ENCODE measurements at regions not wholly inside any gene's neighbourhood (a gene's known extent, or its start where the extent isn't known, plus 50 kb on each side); places are given as distances from the start of the nearest gene placed in this dataset.
"Not testable (repeated sequence)": the region's sequence is repeated elsewhere in the genome, so short reads cannot be mapped to it uniquely, and the experiment has no call there.

DNA sequence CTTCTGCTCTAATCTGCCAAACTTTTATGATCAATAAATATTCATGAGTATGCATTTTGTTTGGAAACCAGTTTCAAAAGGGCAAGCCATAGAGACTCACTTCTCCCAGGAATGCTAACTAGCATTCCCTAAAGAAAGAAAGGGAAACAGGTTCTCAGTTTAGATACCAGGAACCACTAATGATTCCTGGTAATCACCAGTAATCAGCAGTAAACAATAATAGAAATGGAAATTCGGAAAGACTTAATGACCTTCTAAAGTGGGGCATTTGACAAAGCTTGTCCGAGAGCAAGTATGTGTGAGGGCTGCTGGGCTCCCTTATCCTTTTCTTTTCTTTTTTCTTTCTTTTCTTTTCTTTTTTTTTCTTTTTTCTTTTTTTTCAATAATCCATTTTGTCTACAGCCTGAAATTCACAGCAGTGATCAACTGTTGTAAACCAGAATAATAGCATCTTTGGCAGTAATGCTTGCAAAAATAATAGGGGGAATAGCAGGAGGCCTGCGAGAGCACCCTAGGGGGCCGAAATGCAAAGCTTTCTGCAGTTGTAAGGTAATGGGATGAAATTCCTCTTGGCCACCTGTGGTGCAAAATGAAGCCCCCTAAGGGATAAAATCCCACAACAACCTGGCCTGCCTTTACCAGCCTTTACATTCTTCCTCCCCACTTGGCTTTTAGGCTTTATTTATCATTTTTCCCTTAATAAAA is 253.2 kb downstream of the ZPLD1 start:
- DNase-seq = no peak

DNA sequence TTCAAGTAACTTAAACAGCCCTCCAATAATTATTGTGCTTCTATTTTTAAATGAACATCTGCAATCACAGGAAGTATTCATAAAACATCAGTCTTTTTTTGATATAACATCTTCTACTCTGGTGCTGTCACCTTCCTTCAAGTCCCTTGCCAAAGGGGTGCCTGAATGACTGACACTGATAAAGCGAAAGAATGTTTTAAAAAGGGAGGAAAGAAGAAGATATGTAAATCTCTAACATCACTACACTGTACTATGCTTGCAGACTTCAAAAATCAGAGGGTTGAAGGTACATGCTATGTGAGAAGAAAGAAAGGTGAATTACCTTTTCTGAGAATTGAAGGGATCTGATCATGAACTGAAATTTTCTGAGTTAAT is 253.7 kb downstream of the ZPLD1 start:
- DNase-seq = no peak

DNA sequence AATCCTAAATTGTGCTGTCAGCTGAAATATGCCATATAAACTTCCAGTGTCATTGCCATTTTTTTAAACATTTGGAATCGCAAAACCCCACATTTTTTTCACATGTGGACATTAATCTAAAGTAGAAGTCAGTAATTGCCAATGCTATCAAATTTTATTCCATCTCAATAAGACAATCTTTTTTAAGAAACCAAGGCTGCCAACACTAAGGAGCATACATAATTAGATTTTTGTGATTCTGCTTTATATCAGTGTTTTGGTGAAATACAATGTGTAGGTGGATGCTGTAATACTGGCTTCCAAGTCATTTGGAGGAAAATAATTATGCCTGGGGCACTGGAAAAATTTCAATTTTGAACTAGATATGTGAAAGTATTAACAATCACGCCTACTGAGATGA is 256.7 kb downstream of the ZPLD1 start:
- no peak for DNase-seq

DNA sequence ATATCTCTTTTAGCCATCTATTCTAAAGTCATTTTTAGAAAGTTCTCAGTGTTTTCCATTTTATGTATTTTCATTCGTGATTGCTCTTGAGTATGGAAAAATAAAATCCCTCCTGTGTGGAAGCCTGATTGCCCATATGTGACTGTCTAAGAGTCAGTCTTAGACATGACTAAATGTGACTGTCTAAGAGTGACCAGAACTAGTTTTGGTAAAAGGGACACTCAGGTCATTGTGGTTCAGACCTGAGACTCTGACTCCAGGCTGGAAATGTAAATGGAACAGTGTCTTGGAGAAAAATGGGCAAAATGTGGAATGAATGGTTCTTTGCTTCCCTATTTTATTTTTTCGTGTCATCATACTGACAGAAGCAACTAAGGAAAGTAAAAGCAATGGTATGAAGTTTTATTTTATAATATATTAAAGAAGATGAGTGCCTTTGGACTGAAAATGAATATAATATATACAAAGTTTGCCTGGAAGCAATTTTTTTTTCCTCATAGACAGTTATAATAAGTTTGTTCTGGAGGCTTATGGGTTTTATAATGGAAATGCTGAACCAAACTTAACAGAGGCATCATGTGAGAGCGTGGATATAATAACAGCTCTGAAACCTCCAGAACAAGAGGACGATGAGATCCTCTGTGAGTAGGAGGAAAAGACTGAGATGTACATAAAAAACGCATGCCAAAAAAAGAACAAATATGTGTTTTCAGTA is 264.4 kb downstream of the ZPLD1 start:
- no peak for DNase-seq

DNA sequence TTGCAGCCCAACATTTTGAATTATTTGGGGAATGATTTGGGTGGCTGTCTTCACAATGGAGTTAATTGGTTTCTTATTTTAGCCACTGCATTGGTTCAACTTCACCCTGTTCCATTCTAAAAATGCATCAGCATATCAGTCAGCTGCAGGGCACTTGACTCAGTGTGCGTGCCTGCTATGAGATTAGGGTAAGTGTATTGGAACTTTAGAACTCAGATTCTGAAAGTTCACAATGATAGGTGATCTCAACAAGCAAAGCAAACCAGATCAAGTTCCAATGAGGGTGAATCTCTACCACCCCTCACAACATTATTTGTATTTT is 265.0 kb downstream of the ZPLD1 start:
- DNase-seq = no peak

DNA sequence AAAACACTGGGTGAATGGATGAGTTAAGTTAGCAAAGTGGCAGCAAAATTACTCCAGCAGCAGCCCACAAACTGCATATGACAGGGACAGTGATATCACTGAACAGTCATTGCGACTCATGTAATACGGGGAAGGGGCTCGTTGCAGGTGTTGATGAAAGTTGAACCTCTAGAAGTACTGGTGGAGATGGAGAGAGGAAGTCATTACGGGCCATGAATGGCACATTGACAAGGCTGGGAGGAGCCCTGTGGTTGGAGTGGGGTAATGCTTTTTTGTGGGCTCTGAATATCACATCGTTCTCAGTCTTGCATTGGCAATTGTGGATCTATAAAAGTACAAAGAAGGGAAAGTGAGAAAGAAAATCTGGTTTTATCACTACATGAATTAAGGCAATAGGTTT is 278.1 kb downstream of the ZPLD1 start:
- DNase-seq = no peak

DNA sequence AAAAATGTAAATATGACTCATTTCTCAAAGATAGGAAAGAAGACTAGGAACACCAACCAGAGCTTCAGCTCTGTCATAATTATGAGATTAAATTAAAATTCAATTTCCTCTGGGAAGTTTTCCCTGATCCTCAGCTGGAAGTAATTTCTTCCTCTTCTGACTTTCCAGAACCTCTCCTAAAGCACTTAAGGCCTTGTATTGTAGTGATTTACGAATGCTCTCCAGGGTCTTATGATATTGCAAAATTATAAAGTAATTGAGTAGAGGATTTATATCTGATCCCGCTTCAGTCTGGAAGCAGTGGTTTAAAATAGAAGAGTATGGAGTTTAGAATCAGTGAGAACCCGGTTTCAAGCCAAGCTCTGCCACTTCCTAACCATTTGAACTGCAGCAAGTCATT is 279.8 kb downstream of the ZPLD1 start:
- no peak for DNase-seq

DNA sequence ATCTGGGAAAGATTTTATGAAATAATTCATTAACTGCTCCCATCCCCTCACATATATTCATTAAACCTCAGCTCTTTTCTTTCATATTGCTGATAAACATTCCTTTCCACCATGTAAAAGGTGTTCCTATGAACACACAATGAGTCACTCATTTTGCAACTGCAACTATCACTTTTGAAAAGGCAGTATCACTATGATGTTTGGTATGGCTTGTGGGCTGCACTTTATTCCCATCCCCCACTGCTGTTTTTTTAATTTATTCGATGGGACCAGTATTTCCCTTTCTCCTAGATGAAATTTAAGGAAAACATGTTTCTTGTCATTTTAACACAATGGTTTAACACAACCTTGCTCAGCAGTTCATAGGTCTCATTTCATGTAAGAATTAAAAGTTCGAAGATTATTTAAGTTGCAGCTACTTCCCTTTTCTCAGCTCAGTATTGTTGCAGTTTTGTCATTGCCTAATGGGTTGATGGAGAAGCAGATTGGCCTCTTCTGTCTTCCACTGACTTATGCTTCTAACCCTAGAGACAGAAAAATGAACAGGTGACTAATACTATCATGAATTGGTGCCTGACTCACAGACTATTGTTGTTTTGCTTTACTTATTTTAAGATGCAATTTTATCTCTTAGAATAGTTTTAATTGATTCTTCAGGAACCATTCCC is 280.3 kb downstream of the ZPLD1 start:
- no peak for DNase-seq

DNA sequence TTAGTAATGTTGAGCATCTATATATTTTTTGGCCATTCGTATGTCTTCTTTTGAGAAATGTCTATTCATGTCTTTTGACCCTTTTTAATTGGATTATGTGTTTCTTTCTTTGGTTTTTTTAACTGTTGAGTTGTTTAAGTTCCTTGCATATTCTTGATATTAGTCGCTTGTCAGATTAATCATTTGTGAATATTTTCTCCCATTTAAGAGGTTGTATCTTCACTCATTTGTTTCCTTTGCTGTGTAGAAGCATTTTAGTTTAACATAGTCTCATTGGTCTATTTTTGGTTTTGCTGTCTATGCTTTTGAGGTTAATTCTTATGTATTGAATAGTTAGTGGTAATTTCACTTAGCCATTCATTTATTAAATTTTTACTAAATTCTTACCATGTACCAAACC is 283.8 kb downstream of the ZPLD1 start:
- no peak for DNase-seq

DNA sequence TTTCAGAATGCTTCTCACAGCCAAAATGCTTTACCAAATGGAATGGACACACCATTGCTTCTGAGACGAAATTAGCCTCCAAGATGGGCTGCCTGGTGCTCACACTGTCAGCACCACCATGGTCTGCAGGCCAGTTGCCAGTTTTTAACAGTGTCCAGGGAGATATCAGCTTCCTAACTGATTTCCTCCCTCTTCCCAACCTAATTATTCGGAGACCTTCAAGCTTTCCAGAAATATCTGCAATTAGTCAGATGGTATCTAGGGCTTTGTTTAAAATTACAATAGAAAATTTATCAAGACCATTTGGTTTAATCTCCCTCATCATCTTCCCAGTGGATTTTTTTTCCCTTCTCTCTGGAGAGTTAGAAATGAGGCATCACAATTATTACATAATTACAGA is 287.5 kb downstream of the ZPLD1 start:
- DNase-seq = no peak

DNA sequence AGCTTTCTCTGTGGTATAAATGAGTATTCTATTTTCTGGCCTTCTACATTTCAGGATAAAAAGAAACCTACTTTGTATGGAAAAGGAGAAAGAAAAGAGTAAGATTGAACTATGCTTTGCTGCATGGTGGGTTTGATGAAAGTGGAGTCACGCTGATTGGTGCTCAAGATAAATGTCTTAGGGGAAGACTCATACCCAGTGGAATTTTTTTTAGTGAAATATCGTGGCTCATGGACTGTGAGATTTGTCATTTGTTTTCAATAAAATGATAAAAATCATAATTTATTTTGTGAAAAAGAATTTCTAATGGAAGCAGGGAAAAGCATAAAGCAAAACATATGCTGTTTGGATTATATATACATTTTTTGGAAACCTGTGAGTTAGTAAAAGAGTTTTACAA is 292.5 kb downstream of the ZPLD1 start:
- no peak for DNase-seq

DNA sequence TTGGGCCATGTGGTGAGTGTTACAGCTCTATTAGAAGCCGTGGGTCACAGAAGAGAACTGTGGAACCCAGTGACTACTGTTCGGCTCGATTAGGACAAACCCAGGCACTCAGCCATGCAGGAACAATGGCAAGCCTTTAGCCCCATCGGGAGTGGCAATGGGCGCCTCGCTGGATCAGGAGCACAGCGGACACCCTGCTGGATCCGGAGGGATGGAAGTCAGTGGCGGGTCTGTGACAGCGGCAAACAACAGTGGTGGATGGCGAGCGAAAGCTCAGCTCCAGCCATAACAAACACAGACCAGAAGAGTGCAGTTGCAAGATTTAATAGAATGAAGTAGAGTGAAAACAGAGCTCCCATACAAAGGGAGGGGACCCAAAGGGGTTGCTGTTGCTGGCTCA is 297.8 kb downstream of the ZPLD1 start:
- not testable (repeated sequence) for DNase-seq

DNA sequence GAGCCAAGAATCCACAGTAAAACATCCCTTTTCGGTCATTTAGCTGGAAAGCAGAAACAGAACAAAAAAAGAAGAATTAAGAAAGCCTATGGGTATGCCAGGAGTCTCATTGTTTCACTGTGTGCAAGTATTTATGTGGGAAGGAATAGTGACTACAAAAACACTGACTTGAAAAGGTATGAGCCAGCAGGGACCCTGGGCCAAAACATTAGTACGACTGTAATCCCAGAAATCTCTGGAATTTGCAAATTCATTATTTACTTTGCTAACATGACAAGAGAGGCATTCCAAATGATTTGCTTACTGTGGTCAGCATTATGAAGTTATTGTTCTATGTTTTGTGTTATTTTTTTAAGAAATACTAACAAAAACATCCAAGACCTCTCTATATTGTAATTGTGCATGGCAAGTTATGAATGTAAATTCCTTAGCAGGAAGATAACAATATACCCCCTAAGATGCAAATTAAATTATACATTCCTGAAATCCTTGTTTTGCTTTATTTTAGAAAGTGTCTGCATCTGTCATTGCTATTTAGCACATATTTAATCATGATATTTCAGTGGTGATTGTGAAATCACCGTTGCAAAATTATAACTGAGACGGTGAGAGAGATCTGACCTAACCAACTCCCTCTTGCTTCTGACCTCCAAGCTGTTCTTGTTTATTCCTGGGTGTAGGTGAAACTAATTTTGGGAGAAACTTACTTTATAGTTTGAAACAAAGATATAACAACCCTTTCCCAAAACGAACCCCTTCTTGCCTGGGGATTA is 299.2 kb downstream of the ZPLD1 start:
- DNase-seq = no peak

DNA sequence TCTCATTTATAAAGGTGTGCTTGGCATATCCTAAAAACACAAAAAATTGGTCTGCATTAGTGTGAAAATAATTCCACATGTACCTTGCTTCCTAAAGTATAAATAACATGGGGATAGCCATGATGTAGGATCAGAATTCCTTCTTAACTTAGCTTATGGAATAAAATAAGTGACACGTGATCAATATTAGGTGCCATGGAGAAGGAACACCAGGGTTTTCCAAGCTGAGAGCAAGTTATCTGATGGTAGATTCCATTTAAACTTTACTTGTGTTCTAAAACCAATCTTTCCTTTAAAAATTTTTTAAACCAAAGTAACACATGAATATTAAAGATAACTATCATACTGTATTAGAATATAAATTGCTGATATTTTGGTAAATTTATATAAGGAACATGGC is 300.5 kb downstream of the ZPLD1 start:
- DNase-seq = no peak

DNA sequence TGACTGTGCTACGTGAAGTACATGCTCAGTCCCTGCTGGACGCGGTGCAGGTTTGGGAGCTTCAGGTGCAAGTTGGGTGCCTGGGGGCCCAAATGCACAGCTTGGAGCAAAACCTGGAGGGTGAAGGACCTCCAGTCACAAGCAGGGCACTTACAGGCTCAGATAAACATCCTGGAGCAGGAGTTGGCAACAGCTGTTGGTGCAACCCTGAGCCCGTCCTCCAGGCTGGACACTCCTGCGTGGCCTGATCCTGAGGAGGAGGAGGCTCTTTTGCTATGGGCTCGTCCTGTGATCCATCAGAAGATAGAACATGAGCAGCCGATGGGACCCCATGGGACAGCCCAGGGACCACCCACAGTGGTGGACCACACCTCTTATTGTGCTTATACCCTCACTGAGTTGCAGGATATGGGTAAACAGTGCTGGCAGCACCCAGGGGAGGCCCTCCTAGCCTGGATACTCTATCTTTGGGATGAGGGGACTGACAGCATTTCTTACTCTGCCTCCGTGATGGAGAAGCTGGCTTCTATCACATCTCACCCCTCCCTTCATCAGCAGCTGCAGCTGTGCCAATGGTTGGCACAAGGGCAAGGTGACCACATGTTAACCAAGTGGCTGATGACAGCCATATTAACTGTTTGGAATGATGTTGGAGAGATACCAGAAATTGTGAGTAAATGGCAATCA is 301.6 kb downstream of the ZPLD1 start:
- DNase-seq = no peak

DNA sequence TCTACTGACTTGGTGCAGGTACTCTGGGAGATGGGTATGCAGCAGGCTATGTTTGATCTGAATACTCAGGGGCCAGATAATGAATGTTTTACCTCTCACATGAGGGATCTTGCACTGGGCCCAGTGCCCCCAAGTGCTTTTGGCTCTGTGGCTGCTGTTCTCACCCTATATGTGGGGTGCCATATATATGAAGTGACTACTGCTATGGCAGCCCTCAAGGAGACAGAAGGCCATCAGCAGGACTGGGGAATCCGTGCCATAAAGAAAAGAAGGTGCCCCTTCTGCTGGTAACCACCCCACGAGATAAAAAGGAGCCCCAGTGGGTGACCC is 302.1 kb downstream of the ZPLD1 start:
- no peak for DNase-seq

DNA sequence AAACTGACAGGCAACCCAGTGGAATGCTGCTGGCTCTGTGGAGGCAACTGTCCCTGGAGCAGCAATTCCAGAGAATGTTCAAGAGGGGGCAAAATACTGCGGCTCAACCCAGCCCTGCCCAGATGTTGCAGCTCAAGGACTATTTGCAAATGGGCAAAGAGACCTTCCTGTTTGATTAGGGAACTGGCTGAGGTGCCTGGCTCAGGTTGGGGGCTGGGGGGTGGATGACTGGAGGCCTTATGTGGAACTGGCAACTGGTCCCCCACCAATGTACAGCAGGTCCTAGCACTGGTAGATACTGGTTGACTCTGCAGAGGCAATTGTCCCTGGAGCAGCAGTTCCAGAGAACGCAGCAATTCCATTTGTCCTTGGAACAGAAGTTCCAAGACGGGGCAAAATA is 302.5 kb downstream of the ZPLD1 start:
- no peak for DNase-seq

DNA sequence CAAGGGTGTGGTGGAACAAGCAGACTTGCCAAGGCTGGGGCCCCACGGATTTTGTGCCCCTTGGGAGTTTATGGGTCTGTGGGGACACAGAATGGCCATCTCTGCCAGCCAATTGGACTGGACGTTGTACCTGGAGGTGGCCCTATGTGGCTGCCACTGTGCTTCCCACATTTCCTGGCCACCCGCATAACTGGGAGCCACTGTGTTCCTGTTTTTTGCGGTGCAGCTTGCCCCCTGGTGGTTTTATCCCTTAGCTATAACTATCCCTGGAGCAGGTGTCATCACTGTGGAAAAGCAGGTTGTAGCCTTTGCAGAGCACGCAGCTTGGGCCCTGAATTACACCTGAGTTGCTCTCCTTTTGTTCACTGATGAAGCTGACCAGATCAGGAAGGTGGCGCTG is 306.3 kb downstream of the ZPLD1 start:
- DNase-seq = no peak

DNA sequence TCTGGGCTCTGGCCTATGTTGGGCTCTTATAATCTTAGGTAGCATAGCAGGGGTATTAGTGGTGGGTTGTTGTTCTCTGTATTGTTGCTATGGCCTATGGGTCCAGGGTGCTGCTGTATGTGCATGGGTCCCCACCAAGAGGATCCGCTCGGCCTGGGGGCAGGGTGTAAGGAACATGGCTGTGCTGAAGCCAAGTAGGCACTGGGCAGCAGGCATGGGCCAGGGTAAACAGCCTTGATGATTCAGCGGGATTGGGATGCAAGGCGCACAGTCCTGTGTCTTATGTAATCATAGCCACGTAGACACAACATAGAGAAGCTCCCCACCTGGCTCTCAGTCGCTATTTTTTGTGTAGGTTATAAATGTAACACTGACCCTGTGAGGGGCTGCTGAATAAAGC is 306.9 kb downstream of the ZPLD1 start:
- DNase-seq = no peak

DNA sequence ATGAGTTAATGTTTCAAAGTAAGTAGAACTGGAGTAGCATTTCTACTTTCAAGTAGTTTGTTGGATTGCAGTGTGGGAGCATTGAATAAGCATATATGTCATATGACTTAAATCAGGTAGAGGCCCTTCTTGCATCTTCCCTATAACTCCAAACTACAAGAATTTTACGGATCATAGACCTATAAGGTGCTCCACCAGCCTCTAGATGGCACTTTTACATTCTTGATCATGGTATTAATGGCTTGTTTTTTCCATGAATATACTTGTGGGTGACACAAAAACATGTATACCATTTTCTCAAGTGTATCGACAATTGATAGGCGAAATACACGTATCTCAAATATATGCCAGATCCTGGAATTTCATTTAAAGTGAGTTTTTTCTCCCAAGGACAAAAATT is 311.1 kb downstream of the ZPLD1 start:
- DNase-seq = no peak

DNA sequence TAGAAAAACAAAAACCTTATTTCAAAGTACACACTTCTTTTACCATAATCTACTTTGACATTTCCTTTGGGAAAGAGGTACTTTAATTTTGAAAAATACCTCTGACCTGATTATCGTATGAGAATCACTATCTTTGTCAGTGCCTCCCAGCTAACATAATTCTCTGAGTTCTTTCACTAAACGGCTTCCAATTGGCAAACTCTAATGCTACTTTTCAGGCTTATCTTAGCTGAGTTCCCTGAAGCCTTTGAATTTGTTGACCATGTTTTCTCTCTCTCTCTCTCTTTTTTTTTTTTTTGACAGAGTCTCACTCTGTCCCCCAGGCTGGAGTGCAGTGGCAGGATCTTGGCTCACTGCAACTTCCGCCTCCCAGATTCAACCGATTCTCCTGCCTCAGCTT is 312.8 kb downstream of the ZPLD1 start:
- no peak for DNase-seq

DNA sequence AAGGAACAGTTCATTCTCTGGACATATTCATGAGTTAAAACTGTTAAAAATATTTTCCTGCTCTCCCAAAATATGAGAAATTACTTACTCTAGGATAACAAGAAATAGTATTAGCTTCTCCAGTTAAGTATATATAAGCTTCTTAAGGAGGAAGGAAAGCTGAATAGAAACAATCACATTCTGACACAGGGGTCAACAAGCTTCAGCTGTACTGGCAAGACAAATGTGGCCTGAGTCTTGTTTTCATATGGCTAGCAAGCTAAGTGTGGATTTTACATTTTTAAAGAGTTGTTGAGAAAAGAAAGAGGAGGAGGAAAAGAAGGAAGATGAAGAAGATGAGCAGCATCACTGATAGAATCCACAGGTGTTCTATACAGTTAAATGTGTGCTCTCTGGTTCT is 313.8 kb downstream of the ZPLD1 start:
- DNase-seq = no peak

DNA sequence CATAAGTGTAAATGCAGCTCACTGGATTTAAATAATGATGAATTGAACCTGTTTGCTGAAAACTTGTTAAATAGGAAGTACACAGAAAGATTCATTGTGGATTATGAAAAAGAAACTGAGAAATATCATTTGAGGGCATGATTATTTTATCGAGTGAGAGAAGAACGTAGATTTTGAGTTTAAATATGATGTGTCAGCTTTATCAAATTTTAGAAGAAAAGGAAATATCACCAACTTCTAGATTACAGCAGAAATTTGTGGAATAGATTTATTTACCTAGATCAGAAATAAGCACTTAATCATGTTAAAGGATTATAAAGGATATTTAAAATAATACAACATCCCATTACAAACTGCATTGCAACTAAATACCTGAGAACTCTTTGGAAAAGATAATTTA is 315.5 kb downstream of the ZPLD1 start:
- DNase-seq = no peak
